ENCODE measurements at regions not wholly inside any gene's neighbourhood (a gene's known extent, or its start where the extent isn't known, plus 50 kb on each side); places are given as distances from the start of the nearest gene placed in this dataset.
"Not testable (repeated sequence)": the region's sequence is repeated elsewhere in the genome, so short reads cannot be mapped to it uniquely, and the experiment has no call there.

DNA sequence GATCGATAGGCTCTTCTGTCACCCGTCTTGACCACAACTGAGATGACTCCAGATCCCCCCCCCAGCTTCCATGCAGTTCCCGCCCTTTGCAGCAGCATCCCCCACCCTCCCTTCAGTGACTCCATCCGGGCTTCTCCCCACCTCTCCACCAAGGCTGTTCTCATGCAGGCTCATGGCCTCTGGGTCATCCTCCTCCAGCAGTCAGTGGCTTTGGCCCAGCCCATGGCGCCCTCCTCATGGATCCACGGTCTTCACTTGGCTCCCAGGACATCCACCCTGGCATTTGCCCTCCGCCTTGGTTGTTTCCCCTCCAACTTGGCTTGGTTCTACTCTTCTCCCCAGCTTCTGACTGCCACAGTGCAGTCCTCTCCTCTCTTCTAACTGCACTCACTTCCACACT is 96.7 kb upstream of the RUFY1 start:
- peaks cover 0 to 12% (median 0%) of the 10 kb centered on the region in 4 donors for H3K27me3 ChIP-seq
- intact Hi-C loops (cut with DNase I): no loop called here
- no peak for TF ChIP-seq POLR2A (IDR thresholded peaks at IDR 0.05)
- peaks cover 0 to 5% (median 0%) of the 10 kb centered on the region in 3 donors for H3K9me3 ChIP-seq
- 58 to 74% methylated on average over 7 of the region's 7 CpGs for WGBS, 2 donors
- no peaks in the 10 kb centered on the region for H3K36me3 ChIP-seq
- DNase-seq: no peak
- no peaks in the 10 kb centered on the region for H3K4me1 ChIP-seq
- H3K27ac ChIP-seq: no peak overlapping the region
- H3K4me3 ChIP-seq: no peak overlapping the region

DNA sequence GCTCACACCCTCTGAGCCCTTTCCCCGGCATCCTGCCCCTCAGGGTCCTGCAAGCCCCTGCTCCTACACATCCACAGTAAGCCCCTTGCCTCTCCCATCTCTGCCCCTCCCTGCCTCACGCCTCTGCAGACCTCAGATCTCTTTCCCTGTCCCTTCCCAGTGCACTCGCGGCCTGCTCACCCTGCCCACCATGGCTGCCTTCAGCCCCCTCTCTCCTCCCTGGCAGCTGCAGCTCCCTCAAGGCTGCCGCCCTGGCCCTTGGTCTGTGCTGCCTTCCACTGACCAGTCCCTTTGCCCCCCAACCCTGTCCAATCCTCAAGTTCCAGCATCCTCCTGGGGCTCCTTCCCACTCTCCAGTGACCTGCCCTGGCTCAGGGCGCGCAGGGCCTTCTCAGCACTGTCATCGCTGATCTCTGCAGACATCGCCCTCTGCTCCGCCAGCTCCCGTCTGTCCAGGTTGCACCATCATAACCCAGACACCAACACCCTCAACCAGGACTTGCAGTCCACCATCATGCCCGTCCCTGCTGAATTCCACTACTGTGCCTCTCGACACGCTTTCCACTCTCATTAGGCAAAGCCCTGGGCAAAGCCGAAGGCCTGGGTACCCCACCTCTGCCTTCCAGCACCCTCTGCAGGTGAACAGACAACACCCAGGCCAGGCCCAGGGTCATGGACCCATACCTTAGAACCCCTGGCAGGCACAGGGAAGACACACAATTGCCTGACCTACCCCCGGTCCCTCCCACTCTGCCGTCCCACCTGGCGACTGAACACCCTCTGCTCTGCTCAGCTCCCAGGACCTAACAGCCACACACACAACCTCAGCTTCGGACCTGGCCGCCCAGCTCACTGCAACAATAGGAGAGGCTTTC is 97.8 kb upstream of the RUFY1 start:
- intact Hi-C loops (cut with DNase I): no loop called here
- H3K4me1 ChIP-seq: no peaks in the 10 kb centered on the region
- H3K9me3 ChIP-seq: peaks cover 0 to 5% (median 0%) of the 10 kb centered on the region in 3 donors
- H3K4me3 ChIP-seq: no peak overlapping the region
- H3K27ac ChIP-seq: no peak overlapping the region
- H3K36me3 ChIP-seq: no peaks in the 10 kb centered on the region
- no peak for DNase-seq
- 86 to 88% methylated on average over 18 to 19 of the region's 20 CpGs for WGBS, 2 donors
- H3K27me3 ChIP-seq: peaks cover 0 to 5% (median 0%) of the 10 kb centered on the region in 4 donors
- TF ChIP-seq POLR2A (IDR thresholded peaks at IDR 0.05): no peak
- TF ChIP-seq, protein P1, sequence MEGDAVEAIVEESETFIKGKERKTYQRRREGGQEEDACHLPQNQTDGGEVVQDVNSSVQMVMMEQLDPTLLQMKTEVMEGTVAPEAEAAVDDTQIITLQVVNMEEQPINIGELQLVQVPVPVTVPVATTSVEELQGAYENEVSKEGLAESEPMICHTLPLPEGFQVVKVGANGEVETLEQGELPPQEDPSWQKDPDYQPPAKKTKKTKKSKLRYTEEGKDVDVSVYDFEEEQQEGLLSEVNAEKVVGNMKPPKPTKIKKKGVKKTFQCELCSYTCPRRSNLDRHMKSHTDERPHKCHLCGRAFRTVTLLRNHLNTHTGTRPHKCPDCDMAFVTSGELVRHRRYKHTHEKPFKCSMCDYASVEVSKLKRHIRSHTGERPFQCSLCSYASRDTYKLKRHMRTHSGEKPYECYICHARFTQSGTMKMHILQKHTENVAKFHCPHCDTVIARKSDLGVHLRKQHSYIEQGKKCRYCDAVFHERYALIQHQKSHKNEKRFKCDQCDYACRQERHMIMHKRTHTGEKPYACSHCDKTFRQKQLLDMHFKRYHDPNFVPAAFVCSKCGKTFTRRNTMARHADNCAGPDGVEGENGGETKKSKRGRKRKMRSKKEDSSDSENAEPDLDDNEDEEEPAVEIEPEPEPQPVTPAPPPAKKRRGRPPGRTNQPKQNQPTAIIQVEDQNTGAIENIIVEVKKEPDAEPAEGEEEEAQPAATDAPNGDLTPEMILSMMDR (IDR thresholded peaks at IDR 0.05): no peak

DNA sequence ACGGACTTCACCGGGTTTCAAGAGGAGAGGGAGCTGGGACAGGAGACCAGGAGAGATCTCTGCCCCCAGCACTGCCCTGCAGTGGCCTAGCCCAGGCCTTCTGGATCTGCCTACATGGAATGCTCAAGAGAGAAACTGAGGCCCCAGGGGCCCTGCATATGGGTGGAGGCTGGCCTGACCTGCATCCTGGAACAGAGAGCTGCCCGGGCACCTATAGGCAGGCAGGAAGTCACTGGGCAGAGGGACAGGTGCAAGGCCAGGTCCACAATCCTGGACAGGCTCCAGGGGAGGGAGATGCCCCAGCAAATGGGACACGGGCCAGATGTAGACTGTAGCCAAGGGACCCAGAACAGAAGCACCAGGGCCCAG is 98.5 kb upstream of the RUFY1 start:
- Histone ChIP-seq H3K4me3 (no peak overlapping the region), H3K9me3 (peaks cover 0 to 5% (median 0%) of the 10 kb centered on the region in 3 donors), H3K27ac (no peak overlapping the region), H3K27me3 (peaks cover 0 to 3% (median 0%) of the 10 kb centered on the region in 4 donors), H3K36me3 (no peaks in the 10 kb centered on the region), H3K4me1 (no peaks in the 10 kb centered on the region)
- 31 to 58% methylated on average over 2 to 3 of the region's 4 CpGs for WGBS, 2 donors
- TF ChIP-seq, protein P1 (IDR thresholded peaks at IDR 0.05): no peak
- TF ChIP-seq POLR2A (IDR thresholded peaks at IDR 0.05): no peak
- intact Hi-C loops (cut with DNase I): no loop called here
- DNase-seq: no peak

DNA sequence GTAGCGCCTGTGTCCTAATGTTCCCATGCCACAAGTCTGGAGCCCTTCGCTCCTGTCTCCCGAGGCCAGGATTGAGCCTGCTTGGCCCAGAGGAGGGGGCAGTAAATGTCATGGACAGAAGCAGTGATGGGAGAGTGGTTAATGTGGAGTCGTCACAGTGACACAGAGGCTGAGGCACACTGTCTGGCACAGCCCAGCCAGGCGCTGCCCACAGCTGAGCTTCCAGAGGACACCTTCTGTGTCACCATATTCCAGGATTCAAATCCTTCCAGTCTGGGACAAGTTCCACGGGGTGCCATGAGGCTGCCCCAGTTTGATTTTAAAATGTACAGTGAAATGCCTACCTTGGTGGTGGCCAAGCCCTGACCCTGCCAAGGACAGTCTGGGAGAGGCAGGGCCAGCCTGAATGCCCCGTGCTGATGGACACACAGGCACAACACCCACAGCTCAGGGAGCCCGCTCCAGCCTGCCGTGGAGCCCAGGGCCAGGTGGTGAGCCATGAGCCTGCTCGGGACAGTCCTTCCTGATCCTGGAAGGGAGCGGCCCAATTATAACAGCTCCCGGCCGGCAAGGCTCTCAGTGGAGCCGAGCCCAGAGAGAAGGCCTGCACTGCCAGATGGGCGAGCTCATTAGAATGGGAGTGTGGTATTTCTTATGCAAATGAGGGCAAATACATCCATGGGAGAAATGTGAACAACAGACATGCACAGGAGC is 99.1 kb upstream of the RUFY1 start:
- WGBS, 2 donors: 66 to 80% methylated on average over 2 of the region's 15 CpGs
- intact Hi-C loops (cut with DNase I): no loop called here
- Histone ChIP-seq H3K36me3 (no peaks in the 10 kb centered on the region), H3K27ac (no peak overlapping the region), H3K27me3 (peaks cover 0 to 3% (median 0%) of the 10 kb centered on the region in 4 donors), H3K4me3 (no peak overlapping the region), H3K9me3 (peaks cover 0 to 5% (median 0%) of the 10 kb centered on the region in 3 donors), H3K4me1 (no peaks in the 10 kb centered on the region)
- TF ChIP-seq, protein P1 (IDR thresholded peaks at IDR 0.05): no peak
- no peak for TF ChIP-seq POLR2A (IDR thresholded peaks at IDR 0.05)
- no peak for DNase-seq

DNA sequence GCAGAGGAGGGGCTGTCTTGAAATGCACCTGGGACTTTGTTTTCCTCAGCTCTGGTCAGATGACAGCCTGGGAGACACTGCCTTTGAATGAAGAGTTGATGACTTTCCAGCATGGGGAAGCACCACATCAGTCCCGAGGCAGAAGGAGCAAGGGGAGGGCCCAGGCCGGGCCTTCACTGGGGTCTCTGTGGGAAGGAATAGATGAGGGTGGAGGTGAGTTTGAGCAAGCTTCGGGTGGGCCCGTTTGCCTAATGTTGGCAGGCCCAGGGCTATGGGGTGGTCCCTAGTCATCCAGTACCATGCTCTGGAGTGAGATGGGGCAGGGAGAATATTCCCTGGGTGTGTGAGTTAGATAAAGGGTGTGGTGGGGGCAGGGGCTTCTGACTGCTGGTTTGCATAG is 100.4 kb upstream of the RUFY1 start:
- H3K27ac ChIP-seq; H3K27me3 ChIP-seq; H3K4me3 ChIP-seq; DNase-seq; H3K36me3 ChIP-seq; intact Hi-C loops (cut with DNase I); H3K9me3 ChIP-seq; H3K4me1 ChIP-seq: not testable (repeated sequence)
- WGBS, 2 donors: 70 to 89% methylated on average over 4 of the region's 4 CpGs

DNA sequence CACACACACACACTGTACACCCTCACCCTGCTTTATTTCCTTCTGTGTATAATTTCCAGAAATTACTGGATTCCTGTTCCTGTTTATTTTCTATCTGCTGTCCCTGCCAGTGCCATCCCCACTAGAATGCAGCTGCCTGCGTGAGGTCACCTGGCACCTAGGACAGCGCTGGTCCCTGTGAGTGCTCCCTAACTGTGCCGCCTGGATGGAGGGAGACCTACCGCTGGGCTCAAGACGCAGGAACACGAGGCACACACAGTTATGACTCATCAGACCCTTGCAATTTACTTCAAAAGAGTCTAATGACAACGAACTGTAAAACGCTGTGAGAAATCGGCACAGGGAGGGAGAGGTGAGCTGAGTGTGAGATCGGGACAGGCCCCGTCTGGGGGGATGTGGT is 102.1 kb upstream of the RUFY1 start:
- H3K36me3 ChIP-seq; H3K4me3 ChIP-seq; intact Hi-C loops (cut with DNase I); H3K9me3 ChIP-seq; H3K27me3 ChIP-seq; DNase-seq; H3K27ac ChIP-seq; H3K4me1 ChIP-seq: not testable (repeated sequence)
- no CpG with 5 or more reads among the region's 11 CpGs for WGBS, 2 donors

DNA sequence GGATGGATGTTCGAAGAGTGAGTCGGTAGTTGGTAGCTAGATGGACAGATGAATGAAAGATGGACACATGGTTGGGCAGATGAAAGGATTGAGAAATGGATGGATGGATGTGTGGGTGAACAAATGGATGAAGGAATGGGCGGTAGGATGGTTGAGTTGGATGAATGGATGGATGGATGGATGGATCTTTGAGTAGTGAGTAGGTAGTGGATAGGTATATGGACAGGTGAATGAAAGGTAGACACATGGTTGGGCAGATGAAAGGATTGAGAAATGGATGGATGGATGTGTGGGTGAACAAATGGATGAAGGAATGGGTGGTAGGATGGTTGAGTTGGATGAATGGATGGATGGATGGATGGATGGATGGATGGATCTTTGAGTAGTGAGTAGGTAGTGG is 97.0 kb upstream of the ADAMTS2 start:
- H3K4me1 ChIP-seq; intact Hi-C loops (cut with DNase I); H3K36me3 ChIP-seq; DNase-seq; H3K9me3 ChIP-seq; H3K4me3 ChIP-seq; H3K27ac ChIP-seq: not testable (repeated sequence)
- H3K27me3 ChIP-seq: peaks cover 0 to 34% (median 0%) of the 10 kb centered on the region in 4 donors
- 89 to 95% methylated on average over 3 of the region's 3 CpGs for WGBS, 2 donors
